ENCODE measurements at regions not wholly inside any gene's neighbourhood (a gene's known extent, or its start where the extent isn't known, plus 50 kb on each side); places are given as distances from the start of the nearest gene placed in this dataset.
"Not testable (repeated sequence)": the region's sequence is repeated elsewhere in the genome, so short reads cannot be mapped to it uniquely, and the experiment has no call there.

DNA sequence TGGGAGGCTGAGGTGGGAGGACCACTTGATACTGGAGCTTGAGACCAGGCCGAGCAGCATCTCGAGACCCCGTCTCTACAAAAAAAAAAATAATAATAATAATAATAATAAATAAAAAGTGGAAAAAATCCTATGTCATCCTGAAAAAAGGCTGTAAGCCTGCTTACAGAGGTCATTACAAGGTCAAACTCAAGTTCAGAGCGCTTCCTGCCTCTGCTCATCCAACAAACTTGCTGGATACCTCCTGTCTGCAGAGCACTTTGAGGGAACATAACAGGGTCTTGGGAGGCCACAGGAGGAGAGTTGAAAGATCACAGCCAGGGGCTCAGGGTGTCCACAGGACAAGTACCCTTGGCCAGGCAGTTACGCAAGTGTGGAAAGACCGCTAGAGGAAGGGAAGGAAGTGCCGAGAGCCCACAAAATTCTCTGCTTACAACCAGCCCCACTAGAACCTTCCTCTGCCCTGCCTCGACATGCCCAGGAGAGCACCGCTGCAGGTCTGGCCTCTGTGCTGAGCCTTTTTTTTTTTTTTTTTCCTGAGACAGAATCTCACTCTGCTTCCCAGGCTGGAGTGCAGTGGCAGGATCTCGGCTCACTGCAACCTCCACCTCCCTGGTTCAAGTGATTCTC lies 92.5 kb downstream of the NSUN5 start:
- not testable (repeated sequence) for H3K9me3 ChIP-seq (ENCODE audit: control insufficient read depth, low read length); H3K36me3 ChIP-seq (ENCODE audit: control insufficient read depth, insufficient read depth, low read length); H3K4me3 ChIP-seq (ENCODE audit: low read length); DNase-seq; H3K27ac Mint-ChIP-seq; H3K9me3 Mint-ChIP-seq; H3K36me3 Mint-ChIP-seq (ENCODE audit: low read depth); H3K27me3 ChIP-seq (ENCODE audit: control insufficient read depth, insufficient read depth, low read length, poor library complexity, severe bottlenecking); H3K27ac ChIP-seq (ENCODE audit: low read depth, low read length); H3K27me3 Mint-ChIP-seq (ENCODE audit: insufficient read depth); H3K4me1 ChIP-seq (ENCODE audit: control insufficient read depth, insufficient read depth, low read length); H3K4me3 Mint-ChIP-seq; H3K4me1 Mint-ChIP-seq; H3K9ac ChIP-seq (ENCODE audit: extremely low read depth, low read length, poor library complexity, severe bottlenecking)
- WGBS, 2 experiments (ENCODE audit: insufficient coverage in 1 of 2, insufficient read length in 1 of 2), result 95% methylated on average over 1 of the region's 10 CpGs; no CpG with 5 or more reads in 1 of the 2 experiments

- DNase-seq; H3K27me3 ChIP-seq (ENCODE audit: control insufficient read depth, insufficient read depth, low read length, poor library complexity, severe bottlenecking); H3K9me3 Mint-ChIP-seq; H3K4me3 ChIP-seq (ENCODE audit: low read length); H3K4me3 Mint-ChIP-seq; H3K36me3 Mint-ChIP-seq (ENCODE audit: low read depth); H3K27ac ChIP-seq (ENCODE audit: low read depth, low read length); H3K27me3 Mint-ChIP-seq (ENCODE audit: insufficient read depth); H3K4me1 ChIP-seq (ENCODE audit: control insufficient read depth, insufficient read depth, low read length); H3K4me1 Mint-ChIP-seq; H3K9ac ChIP-seq (ENCODE audit: extremely low read depth, low read length, poor library complexity, severe bottlenecking); H3K36me3 ChIP-seq (ENCODE audit: control insufficient read depth, insufficient read depth, low read length); H3K9me3 ChIP-seq (ENCODE audit: control insufficient read depth, low read length); H3K27ac Mint-ChIP-seq: not testable (repeated sequence)
- WGBS, 2 experiments (ENCODE audit: insufficient coverage in 1 of 2, insufficient read length in 1 of 2), result no CpG with 5 or more reads among the region's 7 CpGs
Observed at GRCh38 chr7:73215232-73215631, 93.4 kb downstream of the NSUN5 start.

DNA sequence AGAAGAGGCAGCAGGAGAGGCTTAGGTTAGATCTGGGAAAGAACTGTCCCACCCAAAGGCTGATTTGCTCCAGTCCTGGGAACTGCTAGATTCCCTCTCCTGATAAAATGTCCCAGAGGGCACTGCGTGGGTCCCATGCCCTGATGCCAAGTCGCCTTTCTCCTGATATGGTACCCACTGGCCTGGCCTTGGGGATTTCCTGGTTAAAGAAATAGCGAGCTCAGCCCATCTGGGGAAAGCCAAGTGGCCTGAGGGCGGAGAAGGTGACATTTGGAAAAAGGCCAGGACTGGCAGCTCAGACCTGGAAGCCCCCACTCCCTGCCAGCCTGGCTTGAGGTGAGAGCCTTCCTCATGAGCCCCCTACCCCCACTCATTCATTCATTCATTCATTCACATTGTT lies 94.2 kb downstream of the NSUN5 start:
- H3K27me3 ChIP-seq (ENCODE audit: control insufficient read depth, insufficient read depth, low read length, poor library complexity, severe bottlenecking); H3K27ac Mint-ChIP-seq; H3K36me3 Mint-ChIP-seq (ENCODE audit: low read depth); H3K9ac ChIP-seq (ENCODE audit: extremely low read depth, low read length, poor library complexity, severe bottlenecking); H3K4me1 Mint-ChIP-seq; H3K4me1 ChIP-seq (ENCODE audit: control insufficient read depth, insufficient read depth, low read length); H3K4me3 ChIP-seq (ENCODE audit: low read length); H3K9me3 Mint-ChIP-seq; H3K27ac ChIP-seq (ENCODE audit: low read depth, low read length); H3K27me3 Mint-ChIP-seq (ENCODE audit: insufficient read depth); H3K36me3 ChIP-seq (ENCODE audit: control insufficient read depth, insufficient read depth, low read length); H3K9me3 ChIP-seq (ENCODE audit: control insufficient read depth, low read length); H3K4me3 Mint-ChIP-seq: not testable (repeated sequence)
- peak; percentile 34 for DNase-seq
- WGBS, 2 experiments (ENCODE audit: insufficient coverage in 1 of 2, insufficient read length in 1 of 2), result 92% methylated on average over 4 of the region's 4 CpGs; no CpG with 5 or more reads in 1 of the 2 experiments

DNA sequence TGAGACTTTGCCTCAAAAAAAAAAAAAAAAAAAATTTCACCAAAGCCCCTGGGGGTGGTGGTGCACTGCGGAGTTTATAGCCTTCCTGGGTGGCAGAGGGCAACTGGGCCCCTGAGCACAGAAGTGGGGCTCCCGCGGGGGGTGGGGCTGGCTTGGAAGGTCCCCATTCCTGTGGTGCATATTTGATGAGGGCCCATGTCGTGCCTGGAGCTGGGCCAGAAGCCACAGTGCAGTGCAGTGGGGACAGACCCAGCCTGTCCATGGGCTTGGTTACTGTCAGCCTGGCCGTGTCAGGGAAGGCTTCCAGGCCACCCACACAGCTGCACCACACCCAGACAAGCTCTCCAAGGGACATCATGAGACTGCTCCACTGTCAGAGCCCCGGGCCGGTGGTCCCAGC lies 95.5 kb downstream of the NSUN5 start:
- not testable (repeated sequence) for H3K36me3 ChIP-seq (ENCODE audit: control insufficient read depth, insufficient read depth, low read length); DNase-seq; H3K27ac Mint-ChIP-seq; H3K27me3 ChIP-seq (ENCODE audit: control insufficient read depth, insufficient read depth, low read length, poor library complexity, severe bottlenecking); H3K9me3 Mint-ChIP-seq; H3K27ac ChIP-seq (ENCODE audit: low read depth, low read length); H3K4me3 ChIP-seq (ENCODE audit: low read length); H3K4me1 ChIP-seq (ENCODE audit: control insufficient read depth, insufficient read depth, low read length); H3K9me3 ChIP-seq (ENCODE audit: control insufficient read depth, low read length); H3K4me3 Mint-ChIP-seq; H3K9ac ChIP-seq (ENCODE audit: extremely low read depth, low read length, poor library complexity, severe bottlenecking); H3K27me3 Mint-ChIP-seq (ENCODE audit: insufficient read depth); H3K36me3 Mint-ChIP-seq (ENCODE audit: low read depth); H3K4me1 Mint-ChIP-seq
- 96% methylated on average over 3 of the region's 7 CpGs; no CpG with 5 or more reads in 1 of the 2 experiments for WGBS, 2 experiments (ENCODE audit: insufficient coverage in 1 of 2, insufficient read length in 1 of 2)

DNA sequence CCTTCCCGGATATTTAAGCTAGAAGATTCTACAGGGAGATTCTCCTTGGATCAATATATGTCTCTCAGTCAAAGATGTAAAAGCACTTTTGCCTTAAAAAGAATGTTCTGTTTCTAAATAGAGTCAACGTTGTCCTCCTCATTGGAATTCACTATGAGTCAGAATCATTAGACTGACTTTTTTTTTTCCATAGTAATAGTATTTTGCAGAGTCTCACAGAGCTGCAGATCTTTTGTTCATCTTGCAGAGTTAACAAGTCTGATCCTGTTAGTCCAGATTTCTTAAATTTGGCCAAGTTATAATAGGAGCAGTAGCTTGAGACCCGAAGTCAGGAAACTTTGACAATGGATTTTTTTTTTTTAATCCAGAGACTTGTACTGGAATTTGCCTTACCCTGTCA lies 103.0 kb downstream of the NSUN5 start:
- not testable (repeated sequence) for H3K9me3 Mint-ChIP-seq; H3K27me3 Mint-ChIP-seq (ENCODE audit: insufficient read depth); DNase-seq; H3K4me3 Mint-ChIP-seq; H3K27ac Mint-ChIP-seq; H3K27me3 ChIP-seq (ENCODE audit: control insufficient read depth, insufficient read depth, low read length, poor library complexity, severe bottlenecking); H3K36me3 ChIP-seq (ENCODE audit: control insufficient read depth, insufficient read depth, low read length); H3K36me3 Mint-ChIP-seq (ENCODE audit: low read depth); H3K4me1 Mint-ChIP-seq; H3K4me1 ChIP-seq (ENCODE audit: control insufficient read depth, insufficient read depth, low read length); H3K9ac ChIP-seq (ENCODE audit: extremely low read depth, low read length, poor library complexity, severe bottlenecking); H3K4me3 ChIP-seq (ENCODE audit: low read length); H3K9me3 ChIP-seq (ENCODE audit: control insufficient read depth, low read length); H3K27ac ChIP-seq (ENCODE audit: low read depth, low read length)
- WGBS, 2 experiments (ENCODE audit: insufficient coverage in 1 of 2, insufficient read length in 1 of 2), result 89 to 100% methylated on average over 1 of the region's 3 CpGs

GRCh38 chr7:73204898-73205297 lies 103.7 kb downstream of the NSUN5 start:
- not testable (repeated sequence) for H3K36me3 Mint-ChIP-seq (ENCODE audit: low read depth); H3K27me3 Mint-ChIP-seq (ENCODE audit: insufficient read depth); H3K9me3 ChIP-seq (ENCODE audit: control insufficient read depth, low read length); H3K27me3 ChIP-seq (ENCODE audit: control insufficient read depth, insufficient read depth, low read length, poor library complexity, severe bottlenecking); H3K4me1 Mint-ChIP-seq; H3K4me3 Mint-ChIP-seq; H3K4me1 ChIP-seq (ENCODE audit: control insufficient read depth, insufficient read depth, low read length); H3K9me3 Mint-ChIP-seq; H3K4me3 ChIP-seq (ENCODE audit: low read length); H3K27ac Mint-ChIP-seq; H3K9ac ChIP-seq (ENCODE audit: extremely low read depth, low read length, poor library complexity, severe bottlenecking); DNase-seq; H3K27ac ChIP-seq (ENCODE audit: low read depth, low read length); H3K36me3 ChIP-seq (ENCODE audit: control insufficient read depth, insufficient read depth, low read length)
- WGBS, 2 experiments (ENCODE audit: insufficient coverage in 1 of 2, insufficient read length in 1 of 2), result 100% methylated on average over 1 to 2 of the region's 5 CpGs

- H3K27me3 Mint-ChIP-seq (ENCODE audit: insufficient read depth); DNase-seq; H3K9me3 ChIP-seq (ENCODE audit: control insufficient read depth, low read length); H3K4me3 Mint-ChIP-seq; H3K4me1 ChIP-seq (ENCODE audit: control insufficient read depth, insufficient read depth, low read length); H3K9me3 Mint-ChIP-seq; H3K4me1 Mint-ChIP-seq; H3K4me3 ChIP-seq (ENCODE audit: low read length); H3K36me3 Mint-ChIP-seq (ENCODE audit: low read depth); H3K27me3 ChIP-seq (ENCODE audit: control insufficient read depth, insufficient read depth, low read length, poor library complexity, severe bottlenecking); H3K27ac ChIP-seq (ENCODE audit: low read depth, low read length); H3K36me3 ChIP-seq (ENCODE audit: control insufficient read depth, insufficient read depth, low read length); H3K9ac ChIP-seq (ENCODE audit: extremely low read depth, low read length, poor library complexity, severe bottlenecking); H3K27ac Mint-ChIP-seq: not testable (repeated sequence)
- WGBS, 2 experiments (ENCODE audit: insufficient coverage in 1 of 2, insufficient read length in 1 of 2), result no CpG with 5 or more reads among the region's 5 CpGs
Observed at GRCh38 chr7:73203312-73203711, 105.3 kb downstream of the NSUN5 start.
